ENCODE measurements at regions not wholly inside any gene's neighbourhood (a gene's known extent, or its start where the extent isn't known, plus 50 kb on each side); places are given as distances from the start of the nearest gene placed in this dataset.

DNA sequence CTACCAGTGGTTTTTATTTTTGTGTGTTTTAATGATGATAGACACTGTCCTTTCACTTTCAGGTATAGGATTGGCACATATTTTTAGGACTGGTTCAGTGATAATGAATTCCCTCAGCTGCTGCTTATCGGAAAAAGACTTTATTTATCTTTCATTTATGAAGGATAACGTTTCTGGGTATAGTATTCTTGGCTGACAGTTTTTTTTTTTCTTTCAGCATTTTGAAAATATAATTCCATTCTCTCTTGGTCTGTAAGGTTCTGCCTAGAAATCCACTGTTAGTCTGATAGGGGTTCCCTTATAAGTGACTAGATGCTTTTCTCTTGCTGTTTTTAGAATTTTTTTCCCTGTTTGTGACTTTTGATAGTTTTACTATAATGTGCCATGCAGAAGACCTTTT is 313.1 kb downstream of the TENT5A start:
- TF ChIP-seq POLR2A (IDR thresholded peaks at IDR 0.05): no peak
- TF ChIP-seq, protein P1, sequence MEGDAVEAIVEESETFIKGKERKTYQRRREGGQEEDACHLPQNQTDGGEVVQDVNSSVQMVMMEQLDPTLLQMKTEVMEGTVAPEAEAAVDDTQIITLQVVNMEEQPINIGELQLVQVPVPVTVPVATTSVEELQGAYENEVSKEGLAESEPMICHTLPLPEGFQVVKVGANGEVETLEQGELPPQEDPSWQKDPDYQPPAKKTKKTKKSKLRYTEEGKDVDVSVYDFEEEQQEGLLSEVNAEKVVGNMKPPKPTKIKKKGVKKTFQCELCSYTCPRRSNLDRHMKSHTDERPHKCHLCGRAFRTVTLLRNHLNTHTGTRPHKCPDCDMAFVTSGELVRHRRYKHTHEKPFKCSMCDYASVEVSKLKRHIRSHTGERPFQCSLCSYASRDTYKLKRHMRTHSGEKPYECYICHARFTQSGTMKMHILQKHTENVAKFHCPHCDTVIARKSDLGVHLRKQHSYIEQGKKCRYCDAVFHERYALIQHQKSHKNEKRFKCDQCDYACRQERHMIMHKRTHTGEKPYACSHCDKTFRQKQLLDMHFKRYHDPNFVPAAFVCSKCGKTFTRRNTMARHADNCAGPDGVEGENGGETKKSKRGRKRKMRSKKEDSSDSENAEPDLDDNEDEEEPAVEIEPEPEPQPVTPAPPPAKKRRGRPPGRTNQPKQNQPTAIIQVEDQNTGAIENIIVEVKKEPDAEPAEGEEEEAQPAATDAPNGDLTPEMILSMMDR (IDR thresholded peaks at IDR 0.05): no peak
